ENCODE measurements at regions not wholly inside any gene's neighbourhood (a gene's known extent, or its start where the extent isn't known, plus 50 kb on each side); places are given as distances from the start of the nearest gene placed in this dataset.

- Histone ChIP-seq H3K9me3 (no peaks in the 10 kb centered on the region), H3K4me1 (no peaks in the 10 kb centered on the region), H3K27ac (no peak overlapping the region), H3K36me3 (no peaks in the 10 kb centered on the region), H3K4me3 (no peak overlapping the region), H3K27me3 (replicated peaks in 1 of 7) (no peaks in the 10 kb centered on the region)
- intact Hi-C loops (cut with DNase I; ENCODE audit: low total_unique reads): no loop called here
- DNase-seq: no peak
- TF ChIP-seq POLR2A (IDR thresholded peaks at IDR 0.05) (no peak), CTCF (IDR thresholded peaks at IDR 0.05 in 8 of 11, conservative IDR thresholded peaks at IDR 0.05 in 3 of 11) (no peak), POLR2AphosphoS5 (IDR thresholded peaks at IDR 0.05) (no peak)
- 21 to 60% (median 22%) methylated on average over 1 of the region's 1 CpG for WGBS, 5 donors
Measured at GRCh38 chr4:135274416-135274815, 1072.8 kb upstream of the PABPC4L start.

GRCh38 chr4:135269125-135269890 is 1067.7 kb upstream of the PABPC4L start:
- Histone ChIP-seq H3K4me1 (no peaks in the 10 kb centered on the region), H3K9me3 (no peaks in the 10 kb centered on the region), H3K4me3 (no peak overlapping the region), H3K36me3 (no peaks in the 10 kb centered on the region), H3K27me3 (replicated peaks in 1 of 7) (no peaks in the 10 kb centered on the region), H3K27ac (no peak overlapping the region)
- WGBS, 5 donors: 80 to 90% (median 85%) methylated on average over 7 of the region's 7 CpGs
- no peak for DNase-seq
- TF ChIP-seq CTCF (IDR thresholded peaks at IDR 0.05 in 8 of 11, conservative IDR thresholded peaks at IDR 0.05 in 3 of 11): no peak
- no peak for TF ChIP-seq POLR2A (IDR thresholded peaks at IDR 0.05)
- no peak for TF ChIP-seq POLR2AphosphoS5 (IDR thresholded peaks at IDR 0.05)
- intact Hi-C loops (cut with DNase I; ENCODE audit: low total_unique reads): no loop called here

- Histone ChIP-seq H3K4me3 (no peak overlapping the region), H3K4me1 (no peaks in the 10 kb centered on the region), H3K27ac (no peak overlapping the region), H3K9me3 (no peaks in the 10 kb centered on the region), H3K27me3 (replicated peaks in 1 of 7) (no peaks in the 10 kb centered on the region), H3K36me3 (no peaks in the 10 kb centered on the region)
- no peak for DNase-seq
- no peak for TF ChIP-seq POLR2A (IDR thresholded peaks at IDR 0.05)
- TF ChIP-seq CTCF (IDR thresholded peaks at IDR 0.05 in 8 of 11, conservative IDR thresholded peaks at IDR 0.05 in 3 of 11): no peak
- no peak for TF ChIP-seq POLR2AphosphoS5 (IDR thresholded peaks at IDR 0.05)
- 77 to 85% (median 79%) methylated on average over 3 of the region's 3 CpGs for WGBS, 5 donors
- intact Hi-C loops (cut with DNase I; ENCODE audit: low total_unique reads): no loop called here
Measured at GRCh38 chr4:135268369-135268768, 1066.8 kb upstream of the PABPC4L start.

- H3K36me3 ChIP-seq: no peaks in the 10 kb centered on the region
- intact Hi-C loops (cut with DNase I; ENCODE audit: low total_unique reads): no loop called here
Measured at GRCh38 chr4:135267148-135267865, 1065.7 kb upstream of the PABPC4L start.

More at GRCh38 chr4:135267148-135267865, 1065.7 kb upstream of the PABPC4L start:
- H3K9me3 ChIP-seq: no peaks in the 10 kb centered on the region
- TF ChIP-seq POLR2AphosphoS5 (IDR thresholded peaks at IDR 0.05): no peak
- no peak for TF ChIP-seq CTCF (IDR thresholded peaks at IDR 0.05 in 8 of 11, conservative IDR thresholded peaks at IDR 0.05 in 3 of 11)
- no peak for TF ChIP-seq POLR2A (IDR thresholded peaks at IDR 0.05)
- no peaks in the 10 kb centered on the region for H3K27me3 ChIP-seq (replicated peaks in 1 of 7)
- H3K4me3 ChIP-seq: no peak overlapping the region
- WGBS, 5 donors: 47 to 63% (median 48%) methylated on average over 13 of the region's 13 CpGs
- H3K27ac ChIP-seq: no peak overlapping the region
- DNase-seq: no peak
- no peaks in the 10 kb centered on the region for H3K4me1 ChIP-seq
